Mesendoderm (in vitro differentiated cells): ENCODE measurements at regions not wholly inside any gene's neighbourhood (a gene's known extent, or its start where the extent isn't known, plus 50 kb on each side); places are given as distances from the start of the nearest gene placed in this dataset.

Source experiments
- DNase-seq: peaks from one replicate; pipeline ENCODE4 v3.0.0; 2013
- H2AK5ac ChIP-seq: 2 replicates; pipeline ENCODE4 v1.6.1; 2013; ENCODE audit warnings: low read length, inconsistent platforms
- H2BK120ac ChIP-seq: 2 replicates; pipeline ENCODE4 v1.6.1; 2013; ENCODE audit warnings: low read depth, mild to moderate bottlenecking, low read length, moderate library complexity, mixed read lengths
- H2BK15ac ChIP-seq: replicated peaks from 2 replicates; pipeline ENCODE4 v1.6.1; 2013; ENCODE audit warnings: low read depth, mild to moderate bottlenecking, moderate library complexity
- H2BK5ac ChIP-seq: 2 replicates; pipeline ENCODE4 v1.6.1; 2013; ENCODE audit warnings: low read length, inconsistent platforms
- H3K18ac ChIP-seq: 2 replicates; pipeline ENCODE4 v1.6.1; 2013; ENCODE audit warnings: mild to moderate bottlenecking, low read length, mixed read lengths
- H3K23ac ChIP-seq: one replicate; pipeline ENCODE4 v1.6.1; 2013; ENCODE audit warnings: low read length
- H3K27ac ChIP-seq: 2 replicates; pipeline ENCODE4 v1.5.1; 2013; ENCODE audit warnings: low read depth, mild to moderate bottlenecking, inconsistent platforms, low read length, moderate library complexity
- H3K27me3 ChIP-seq: 2 replicates; pipeline ENCODE4 v1.6.1; 2013; ENCODE audit warnings: low read length, control low read depth, mild to moderate bottlenecking, inconsistent platforms; ENCODE audit not compliant: insufficient read depth, poor library complexity
- H3K36me3 ChIP-seq: 2 replicates; pipeline ENCODE4 v1.6.1; 2013; ENCODE audit warnings: low read length, inconsistent platforms; ENCODE audit not compliant: control insufficient read depth, insufficient read depth
- H3K4ac ChIP-seq: one replicate; pipeline ENCODE4 v1.6.1; 2013; ENCODE audit warnings: low read depth, mild to moderate bottlenecking, low read length, moderate library complexity
- H3K4me1 ChIP-seq: 2 replicates; pipeline ENCODE4 v1.6.1; 2013; ENCODE audit warnings: low read depth, low read length, inconsistent platforms; ENCODE audit not compliant: control insufficient read depth
- H3K4me2 ChIP-seq: 2 replicates; pipeline ENCODE4 v1.6.1; 2013; ENCODE audit warnings: low read length
- H3K4me3 ChIP-seq: 2 replicates; pipeline ENCODE4 v1.5.1; 2013; ENCODE audit warnings: mild to moderate bottlenecking, low read length
- H3K56ac ChIP-seq: one replicate; pipeline ENCODE4 v1.6.1; 2013; ENCODE audit warnings: low read length
- H3K79me1 ChIP-seq: 2 replicates; pipeline ENCODE4 v1.6.1; 2013; ENCODE audit warnings: low read length, inconsistent platforms
- H3K79me2 ChIP-seq: 2 replicates; pipeline ENCODE4 v1.6.1; 2013; ENCODE audit warnings: mild to moderate bottlenecking, low read length; ENCODE audit not compliant: control insufficient read depth, insufficient read depth
- H3K9ac ChIP-seq: 2 replicates; pipeline ENCODE4 v1.6.1; 2013; ENCODE audit warnings: low read length, inconsistent platforms
- H4K5ac ChIP-seq: one replicate; pipeline ENCODE4 v1.6.1; 2013; ENCODE audit warnings: low read length
- H4K8ac ChIP-seq: one replicate; pipeline ENCODE4 v1.6.1; 2013; ENCODE audit warnings: low read depth, mild to moderate bottlenecking, control low read depth, low read length, moderate library complexity
- WGBS: extraction: QIAGEN DNeasy Blood & Tissue Kit; methylation state at CpG from one replicate; pipeline ENCODE4 v1.1.7; 2013; ENCODE audit warnings: low lambda C conversion rate, missing lambda C conversion rate; ENCODE audit not compliant: insufficient coverage; ENCODE audit errors: extremely low coverage; 5-methylcytosine and 5-hydroxymethylcytosine counted together

DNA sequence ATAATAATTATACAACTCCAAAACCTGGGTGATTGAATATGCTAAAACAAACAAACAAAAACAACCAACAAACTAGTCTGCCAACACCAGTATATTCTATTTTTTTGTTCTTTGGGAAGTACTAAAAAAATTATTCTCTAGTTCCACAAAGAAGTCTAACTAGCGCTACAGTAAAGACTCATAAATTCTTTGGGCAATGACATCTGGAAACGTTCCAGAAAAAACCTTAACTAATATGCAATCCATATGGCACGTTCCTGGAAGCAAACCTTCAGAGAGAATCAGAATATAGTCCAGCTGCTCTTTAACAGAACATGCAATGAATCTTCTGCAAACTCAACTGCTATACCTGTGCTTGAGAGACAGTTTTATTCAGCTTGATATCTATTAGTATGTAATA is 500.1 kb downstream of the TRAM1L1 start:
- H3K4me3 ChIP-seq: no peak overlapping the region
- H2BK5ac ChIP-seq: no peak overlapping the region
- H2BK15ac ChIP-seq: no peak overlapping the region
- no peak overlapping the region for H3K4me2 ChIP-seq
- H3K23ac ChIP-seq: no peak overlapping the region
- H2AK5ac ChIP-seq: no peak overlapping the region
- no peaks in the 10 kb centered on the region for H3K79me1 ChIP-seq
- H3K27me3 ChIP-seq: no peaks in the 10 kb centered on the region
- H3K4ac ChIP-seq: no peak overlapping the region
- H3K79me2 ChIP-seq: no peaks in the 10 kb centered on the region
- no peak overlapping the region for H4K5ac ChIP-seq
- H2BK120ac ChIP-seq: no peak overlapping the region
- H3K56ac ChIP-seq: no peak overlapping the region
- H3K36me3 ChIP-seq: no peaks in the 10 kb centered on the region
- H3K27ac ChIP-seq: no peak overlapping the region
- no peak overlapping the region for H4K8ac ChIP-seq
- no CpG with 5 or more reads among the region's 3 CpGs for WGBS
- H3K9ac ChIP-seq: no peak overlapping the region
- no peak for DNase-seq
- no peaks in the 10 kb centered on the region for H3K4me1 ChIP-seq
- no peak overlapping the region for H3K18ac ChIP-seq

DNA sequence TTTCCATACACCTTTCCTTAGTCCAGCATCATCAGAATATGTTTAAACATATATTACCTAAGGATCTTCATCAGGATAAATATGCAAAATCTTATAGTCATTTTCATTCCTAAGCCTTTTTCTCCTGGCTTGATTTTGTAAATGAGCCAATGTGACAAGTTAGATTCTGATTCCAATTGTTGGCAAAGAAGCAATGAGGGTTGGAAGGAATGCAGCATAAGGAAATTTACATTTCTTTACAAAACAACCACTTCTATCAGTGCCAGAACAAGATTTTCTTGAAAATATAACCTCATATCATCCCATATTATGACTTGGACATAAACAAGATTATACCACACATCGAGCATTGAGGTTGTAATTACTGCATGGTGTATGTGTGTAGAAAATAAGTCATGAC is 508.1 kb downstream of the TRAM1L1 start:
- Histone ChIP-seq H2BK15ac (no peak overlapping the region), H2BK5ac (no peak overlapping the region), H3K79me2 (no peaks in the 10 kb centered on the region), H3K27me3 (no peaks in the 10 kb centered on the region), H2BK120ac (no peak overlapping the region), H3K27ac (no peak overlapping the region), H3K4me3 (no peak overlapping the region), H3K9ac (no peak overlapping the region), H3K36me3 (no peaks in the 10 kb centered on the region), H3K18ac (no peak overlapping the region), H4K5ac (no peak overlapping the region), H3K4ac (no peak overlapping the region), H4K8ac (no peak overlapping the region), H3K4me1 (no peaks in the 10 kb centered on the region), H3K23ac (no peak overlapping the region), H3K56ac (no peak overlapping the region), H2AK5ac (no peak overlapping the region), H3K79me1 (no peaks in the 10 kb centered on the region), H3K4me2 (no peak overlapping the region)
- DNase-seq: no peak
- WGBS: no CpG with 5 or more reads among the region's 1 CpG

DNA sequence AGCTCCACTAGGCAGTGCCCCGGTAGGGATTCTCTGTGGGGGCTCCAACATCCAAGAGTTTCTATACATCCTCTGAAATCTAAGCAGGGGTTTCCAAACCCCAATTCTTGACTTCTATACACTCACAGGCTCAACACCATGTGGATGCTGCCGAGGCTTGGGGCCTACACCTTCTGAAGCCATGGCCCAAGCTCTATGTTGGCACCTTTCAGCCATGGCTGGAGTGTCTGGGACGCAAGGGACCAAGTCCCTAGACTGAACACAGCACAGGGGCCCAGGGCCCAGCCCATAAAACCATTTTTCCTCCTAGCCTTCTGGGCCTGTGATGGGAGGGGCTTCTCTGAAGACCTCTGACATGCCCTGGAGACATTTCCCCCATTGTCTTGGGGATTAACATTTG is 511.8 kb downstream of the TRAM1L1 start:
- Histone ChIP-seq H4K8ac (no peak overlapping the region), H2AK5ac (no peak overlapping the region), H3K4me3 (no peak overlapping the region), H3K23ac (no peak overlapping the region), H3K79me1 (no peaks in the 10 kb centered on the region), H3K9ac (no peak overlapping the region), H2BK15ac (no peak overlapping the region), H3K79me2 (no peaks in the 10 kb centered on the region), H3K27me3 (no peaks in the 10 kb centered on the region), H3K36me3 (no peaks in the 10 kb centered on the region), H3K27ac (no peak overlapping the region), H2BK120ac (no peak overlapping the region), H3K56ac (no peak overlapping the region), H3K4me1 (no peaks in the 10 kb centered on the region), H4K5ac (no peak overlapping the region), H3K4me2 (no peak overlapping the region), H3K18ac (no peak overlapping the region), H3K4ac (no peak overlapping the region), H2BK5ac (no peak overlapping the region)
- no CpG with 5 or more reads among the region's 3 CpGs for WGBS
- no peak for DNase-seq

DNA sequence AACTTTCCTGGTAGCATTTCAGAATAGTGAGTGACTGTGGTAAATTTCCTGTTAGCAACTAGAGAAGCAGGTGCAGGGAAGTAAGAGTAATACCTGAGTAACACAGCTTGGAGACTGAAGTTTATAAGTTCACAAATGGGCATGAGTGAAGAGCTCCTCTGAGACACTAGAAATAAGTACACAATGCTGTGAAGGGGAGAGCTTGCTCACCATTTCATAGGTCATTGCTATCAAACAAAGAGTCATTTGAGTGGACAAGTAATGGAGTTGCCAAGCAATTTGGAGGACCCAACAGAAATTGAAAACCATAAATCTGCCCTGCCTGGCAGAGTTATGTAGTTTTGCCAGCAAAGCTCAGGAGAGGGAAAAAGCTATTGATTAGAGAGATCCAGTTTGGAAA is 523.6 kb downstream of the TRAM1L1 start:
- no peaks in the 10 kb centered on the region for H3K4me1 ChIP-seq
- H3K23ac ChIP-seq: no peak overlapping the region
- no peaks in the 10 kb centered on the region for H3K79me2 ChIP-seq
- no peak overlapping the region for H2BK5ac ChIP-seq
- no peak overlapping the region for H3K4me2 ChIP-seq
- H2BK120ac ChIP-seq: no peak overlapping the region
- H2BK15ac ChIP-seq: no peak overlapping the region
- H3K27ac ChIP-seq: no peak overlapping the region
- no peak overlapping the region for H3K4ac ChIP-seq
- no peak overlapping the region for H3K56ac ChIP-seq
- H3K27me3 ChIP-seq: no peaks in the 10 kb centered on the region
- H3K9ac ChIP-seq: no peak overlapping the region
- no peaks in the 10 kb centered on the region for H3K36me3 ChIP-seq
- no peak overlapping the region for H3K18ac ChIP-seq
- no peak overlapping the region for H3K4me3 ChIP-seq
- H2AK5ac ChIP-seq: no peak overlapping the region
- no peak overlapping the region for H4K8ac ChIP-seq
- H4K5ac ChIP-seq: no peak overlapping the region
- DNase-seq: no peak
- H3K79me1 ChIP-seq: no peaks in the 10 kb centered on the region

DNA sequence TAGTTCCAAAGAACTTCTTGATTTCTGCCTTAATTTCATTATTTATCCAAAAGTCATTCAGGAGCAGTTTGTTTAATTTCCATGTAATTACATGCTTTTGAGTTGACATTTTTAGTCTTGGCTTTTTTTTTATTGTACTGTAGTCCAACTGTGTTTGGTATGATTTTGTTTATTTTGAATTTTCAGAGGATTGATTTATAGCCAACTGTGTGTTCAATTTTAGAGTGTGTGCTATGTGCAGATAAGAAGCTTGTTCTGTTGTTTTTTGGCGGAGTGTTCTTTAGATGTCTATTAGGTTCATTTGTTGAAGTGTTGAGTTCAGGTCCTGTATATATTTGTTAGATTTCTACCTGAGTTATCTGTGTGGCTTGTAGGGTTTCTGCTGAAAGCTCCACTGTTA is 533.6 kb downstream of the TRAM1L1 start:
- H3K9ac ChIP-seq: no peak overlapping the region
- H3K27ac ChIP-seq: no peak overlapping the region
- no peaks in the 10 kb centered on the region for H3K79me1 ChIP-seq
- no peak overlapping the region for H2BK120ac ChIP-seq
- no peak overlapping the region for H3K18ac ChIP-seq
- H3K79me2 ChIP-seq: no peaks in the 10 kb centered on the region
- no peak overlapping the region for H3K56ac ChIP-seq
- no peak overlapping the region for H4K8ac ChIP-seq
- no peak overlapping the region for H2BK5ac ChIP-seq
- H3K4ac ChIP-seq: no peak overlapping the region
- no peak overlapping the region for H3K23ac ChIP-seq
- H3K4me3 ChIP-seq: no peak overlapping the region
- no peaks in the 10 kb centered on the region for H3K27me3 ChIP-seq
- no CpG with 5 or more reads among the region's 1 CpG for WGBS
- H4K5ac ChIP-seq: no peak overlapping the region
- no peak for DNase-seq
- H2BK15ac ChIP-seq: no peak overlapping the region
- no peak overlapping the region for H2AK5ac ChIP-seq
- no peaks in the 10 kb centered on the region for H3K4me1 ChIP-seq
- H3K36me3 ChIP-seq: no peaks in the 10 kb centered on the region
- no peak overlapping the region for H3K4me2 ChIP-seq

DNA sequence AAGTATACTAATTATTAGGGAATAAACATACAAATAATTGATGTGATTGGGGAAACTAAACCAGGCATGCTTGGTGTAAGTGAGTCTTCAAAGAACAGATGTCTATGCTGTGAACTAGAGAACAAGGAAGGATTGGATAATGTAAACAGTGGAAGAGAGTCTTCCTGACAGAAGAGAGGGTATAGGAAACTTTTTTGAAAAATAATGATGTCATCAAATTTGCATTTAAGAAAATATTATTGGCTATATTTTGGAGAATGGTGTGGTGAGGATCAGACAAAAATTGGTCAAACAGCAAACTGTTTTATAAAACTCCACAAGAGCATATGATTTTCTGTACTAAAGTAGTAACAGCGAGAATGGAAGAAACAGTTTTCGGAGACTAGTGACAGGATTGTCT is 537.7 kb downstream of the TRAM1L1 start:
- WGBS: no CpG with 5 or more reads among the region's 2 CpGs
- no peak overlapping the region for H4K8ac ChIP-seq
- no peak overlapping the region for H3K27ac ChIP-seq
- no peak overlapping the region for H2AK5ac ChIP-seq
- H2BK5ac ChIP-seq: no peak overlapping the region
- no peak overlapping the region for H4K5ac ChIP-seq
- H2BK120ac ChIP-seq: no peak overlapping the region
- H3K56ac ChIP-seq: no peak overlapping the region
- no peak overlapping the region for H3K18ac ChIP-seq
- H3K79me2 ChIP-seq: no peaks in the 10 kb centered on the region
- H3K4me2 ChIP-seq: no peak overlapping the region
- H3K4me1 ChIP-seq: no peaks in the 10 kb centered on the region
- H3K9ac ChIP-seq: no peak overlapping the region
- no peak overlapping the region for H2BK15ac ChIP-seq
- no peak overlapping the region for H3K4me3 ChIP-seq
- DNase-seq: no peak
- H3K27me3 ChIP-seq: no peaks in the 10 kb centered on the region
- no peaks in the 10 kb centered on the region for H3K36me3 ChIP-seq
- no peak overlapping the region for H3K23ac ChIP-seq
- no peaks in the 10 kb centered on the region for H3K79me1 ChIP-seq
- no peak overlapping the region for H3K4ac ChIP-seq
